ENCODE measurements at regions not wholly inside any gene's neighbourhood (a gene's known extent, or its start where the extent isn't known, plus 50 kb on each side); places are given as distances from the start of the nearest gene placed in this dataset.

- ChIA-PET CTCF (no interaction called here), POLR2A (no interaction called here)
- DNase-seq (ENCODE audit: low read depth, low spot score), result no peak
- H3K4me3 ChIP-seq (ENCODE audit: low read depth, low read length), result no peak overlapping the region
- no peak for TF ChIP-seq CTCF (IDR thresholded peaks at IDR 0.05; ENCODE audit: insufficient read depth, low read length, missing control alignments)
Measured at GRCh38 chr1:38658883-38659282, 200.7 kb downstream of the RRAGC start.

DNA sequence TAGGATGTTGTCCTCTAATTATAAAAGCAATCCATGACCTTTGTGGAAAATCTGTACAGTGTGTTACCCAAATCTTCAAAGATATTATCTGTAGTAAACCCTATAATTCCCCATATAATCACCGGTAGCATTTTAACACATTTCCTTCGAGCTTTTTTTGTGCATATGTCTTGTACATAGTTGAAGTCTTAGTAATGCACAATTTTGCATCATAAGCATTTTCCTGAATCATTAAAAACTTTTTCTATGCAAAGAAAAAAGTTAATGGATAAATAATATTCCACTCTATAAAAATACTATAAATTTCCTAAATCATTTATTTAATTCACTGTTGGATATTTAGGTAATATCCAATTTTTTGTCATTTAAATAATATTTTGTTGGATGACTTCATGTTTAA is 201.7 kb downstream of the RRAGC start:
- POLR2A ChIA-PET, result no interaction called here
- CTCF ChIA-PET, result no interaction called here
- no peak overlapping the region for H3K4me3 ChIP-seq (ENCODE audit: low read depth, low read length)
- no peak for DNase-seq (ENCODE audit: low read depth, low spot score)
- TF ChIP-seq CTCF (IDR thresholded peaks at IDR 0.05; ENCODE audit: insufficient read depth, low read length, missing control alignments), result no peak

DNA sequence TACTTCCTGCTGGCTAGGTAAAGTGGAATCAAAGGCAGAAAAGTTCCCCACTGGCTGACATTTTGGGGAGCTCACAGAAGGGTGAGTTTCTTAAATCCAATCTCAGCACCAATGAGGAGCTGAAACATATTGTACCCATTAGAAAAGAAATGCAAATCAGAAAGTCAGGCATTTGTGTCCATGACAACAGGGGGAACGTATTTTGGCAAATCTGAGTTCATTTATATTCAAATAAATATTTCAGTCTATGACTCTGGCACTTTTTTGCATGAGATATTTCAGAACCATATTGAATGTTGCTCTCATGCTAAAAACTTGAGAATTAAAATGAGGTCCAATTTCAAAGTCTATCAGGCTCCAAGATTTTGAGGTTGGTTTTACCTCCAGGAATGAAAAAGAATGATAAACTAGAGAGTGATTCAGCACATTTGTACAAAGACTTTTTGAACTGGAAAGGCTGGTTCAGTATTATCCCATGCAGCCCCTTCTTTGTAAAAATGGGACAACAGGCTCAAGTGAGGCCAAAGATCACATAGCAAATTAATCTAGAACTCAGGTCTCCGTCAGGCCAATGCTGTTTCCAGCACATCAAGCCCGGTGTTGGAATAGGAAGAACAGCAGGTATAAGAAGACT is 202.2 kb downstream of the RRAGC start:
- no peak overlapping the region for H3K4me3 ChIP-seq (ENCODE audit: low read depth, low read length)
- no peak for DNase-seq (ENCODE audit: low read depth, low spot score)
- ChIA-PET POLR2A (no interaction called here), CTCF (no interaction called here)
- TF ChIP-seq CTCF (IDR thresholded peaks at IDR 0.05; ENCODE audit: insufficient read depth, low read length, missing control alignments), result no peak

GRCh38 chr1:38656726-38657125 is 202.8 kb downstream of the RRAGC start:
- CTCF ChIA-PET, result no interaction called here
- H3K4me3 ChIP-seq (ENCODE audit: low read depth, low read length), result no peak overlapping the region
- POLR2A ChIA-PET, result no interaction called here
- no peak for TF ChIP-seq CTCF (IDR thresholded peaks at IDR 0.05; ENCODE audit: insufficient read depth, low read length, missing control alignments)
- DNase-seq (ENCODE audit: low read depth, low spot score), result no peak

DNA sequence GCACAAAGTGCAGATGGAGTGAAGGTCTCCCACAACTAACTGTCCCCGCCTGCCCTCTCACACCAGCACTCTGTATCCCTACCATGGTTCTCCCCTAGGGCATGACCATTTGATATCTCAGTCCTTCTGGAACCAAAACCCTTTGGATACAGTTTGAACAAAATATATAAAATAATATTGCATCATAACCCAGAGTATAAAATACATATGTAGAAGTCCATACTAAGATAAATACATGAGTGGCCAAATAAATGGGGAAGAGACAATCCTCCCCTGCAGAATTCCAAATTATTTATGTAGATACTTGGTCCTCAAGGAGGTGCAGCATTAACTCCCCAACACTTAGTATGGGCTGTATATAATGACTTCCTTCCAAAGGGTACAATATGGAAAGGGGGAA is 207.4 kb downstream of the RRAGC start:
- ChIA-PET CTCF (no interaction called here), POLR2A (no interaction called here)
- TF ChIP-seq CTCF (IDR thresholded peaks at IDR 0.05; ENCODE audit: insufficient read depth, low read length, missing control alignments), result no peak
- H3K4me3 ChIP-seq (ENCODE audit: low read depth, low read length), result no peak overlapping the region
- DNase-seq (ENCODE audit: low read depth, low spot score), result no peak

- no peak for DNase-seq (ENCODE audit: low read depth, low spot score)
- TF ChIP-seq CTCF (IDR thresholded peaks at IDR 0.05; ENCODE audit: insufficient read depth, low read length, missing control alignments), result no peak
- no peak overlapping the region for H3K4me3 ChIP-seq (ENCODE audit: low read depth, low read length)
- ChIA-PET CTCF (no interaction called here), POLR2A (no interaction called here)
Measured at GRCh38 chr1:38651669-38652068, 207.9 kb downstream of the RRAGC start.
